ENCODE measurements at regions not wholly inside any gene's neighbourhood (a gene's known extent, or its start where the extent isn't known, plus 50 kb on each side); places are given as distances from the start of the nearest gene placed in this dataset.

- no peak for DNase-seq (ENCODE audit: low read depth, low spot score)
- no peaks in the 10 kb centered on the region for H3K36me3 ChIP-seq (ENCODE audit: control insufficient read depth in 2 of 2, extremely low read depth in 1 of 2, insufficient read depth in 2 of 2, low read length in 2 of 2)
- H4K20me1 ChIP-seq (replicated peaks; ENCODE audit: control insufficient read depth, extremely low read depth, insufficient read depth, low read length) = no peaks in the 10 kb centered on the region
- H3K9me3 ChIP-seq (replicated peaks; ENCODE audit: control insufficient read depth, insufficient read depth, low read length) = no peaks in the 10 kb centered on the region
- TF ChIP-seq CTCF (IDR thresholded peaks at IDR 0.05; ENCODE audit: extremely low read depth in 1 of 2, insufficient read depth in 1 of 2, low read depth in 1 of 2, low read length in 2 of 2) (no peak), MYC (IDR thresholded peaks at IDR 0.05; ENCODE audit: low read depth, low read length) (no peak), MAX (IDR thresholded peaks at IDR 0.05; ENCODE audit: insufficient read depth, insufficient read length) (no peak), POLR2A (IDR thresholded peaks at IDR 0.05; ENCODE audit: low read depth, low read length) (no peak), EZH2 (IDR thresholded peaks at IDR 0.05; ENCODE audit: borderline replicate concordance, low read depth, low read length, severe bottlenecking) (no peak), GATA2 (IDR thresholded peaks at IDR 0.05; ENCODE audit: insufficient read depth, insufficient read length, low read depth, low read length) (no peak), FOS (IDR thresholded peaks at IDR 0.05; ENCODE audit: borderline replicate concordance, insufficient read depth, low read length) (no peak), POLR2AphosphoS5 (IDR thresholded peaks at IDR 0.05; ENCODE audit: insufficient read depth, low read depth, low read length) (no peak), JUN (IDR thresholded peaks at IDR 0.05; ENCODE audit: borderline replicate concordance, insufficient read depth, insufficient read length, low read depth) (no peak)
- no peak overlapping the region for H2AFZ ChIP-seq (ENCODE audit: low read depth, low read length)
- H3K27me3 ChIP-seq (ENCODE audit: control insufficient read depth in 2 of 2, insufficient read depth in 2 of 2, low read length in 2 of 2) = no peaks in the 10 kb centered on the region
- dilution Hi-C loops (cut with MboI; ENCODE audit: extremely low pct_ligation_motif_present, low sequenced_read_pairs) = no loop called here
- no peaks in the 10 kb centered on the region for H3K79me2 ChIP-seq (ENCODE audit: control insufficient read depth, insufficient read depth, low read length)
- H3K9me1 ChIP-seq (replicated peaks; ENCODE audit: control insufficient read depth, extremely low read depth, insufficient read depth, low read length) = no peaks in the 10 kb centered on the region
- H3K27ac ChIP-seq (ENCODE audit: insufficient read depth, low read depth, low read length) = no peak overlapping the region
- no TSS peak for BruUV-seq (replicated peaks)
- H3K4me3 ChIP-seq (replicated peaks in 1 of 3; ENCODE audit: insufficient read depth in 1 of 3, low read depth in 1 of 3, low read length in 3 of 3) = no peak overlapping the region
- CTCF ChIA-PET = no interaction called here
- POLR2A ChIA-PET = no interaction called here
- no peak for FAIRE-seq
- H3K9ac ChIP-seq (replicated peaks; ENCODE audit: extremely low read depth, insufficient read depth, low read length) = no peak overlapping the region
- H3K4me2 ChIP-seq (ENCODE audit: insufficient read depth, low read length) = no peak overlapping the region
- intact Hi-C loops (cut with micrococcal nuclease) = no loop called here
- no peaks in the 10 kb centered on the region for H3K4me1 ChIP-seq (ENCODE audit: control insufficient read depth, extremely low read depth, insufficient read depth, low read length)
Measured at GRCh38 chr20:57793421-57793820, 83.6 kb upstream of the PMEPA1 start.
